ENCODE measurements at regions not wholly inside any gene's neighbourhood (a gene's known extent, or its start where the extent isn't known, plus 50 kb on each side); places are given as distances from the start of the nearest gene placed in this dataset.
"Not testable (repeated sequence)": the region's sequence is repeated elsewhere in the genome, so short reads cannot be mapped to it uniquely, and the experiment has no call there.

GRCh38 chrX:30994018-30994417 is 77.8 kb downstream of the FTHL17 start:
- not testable (repeated sequence) for TF ChIP-seq CTCF (conservative IDR thresholded peaks at IDR 0.05); ZFX (IDR thresholded peaks at IDR 0.05)
